Vagina (tissue), 2 donors: ENCODE measurements at regions not wholly inside any gene's neighbourhood (a gene's known extent, or its start where the extent isn't known, plus 50 kb on each side); places are given as distances from the start of the nearest gene placed in this dataset.

Experiments used
- DNase-seq, 2 donors: peaks; one replicate each; pipeline ENCODE4 v3.0.0-alpha.2; 2017; ENCODE audit errors: extremely low spot score in 2 of 2
- H3K27ac ChIP-seq: fragments of 200-600 bp; sonication (generic); one replicate; pipeline ENCODE4 v1.5.1; 2019
- H3K27me3 ChIP-seq: fragments of 200-600 bp; sonication (generic); one replicate; pipeline ENCODE4 v1.5.1; 2019
- H3K36me3 ChIP-seq, 2 donors: fragments of 200-600 bp; sonication (generic); one replicate each; pipeline ENCODE4 v1.5.1; 2017 to 2019
- H3K4me1 ChIP-seq: fragments of 200-600 bp; sonication (generic); one replicate; pipeline ENCODE4 v1.5.1; 2019
- H3K4me3 ChIP-seq, 2 donors: fragments of 200-600 bp; sonication (generic); 1 replicate in 1 of 2; 2 replicates in 1 of 2; pipeline ENCODE4 v1.5.1; 2016 to 2019
- H3K9me3 ChIP-seq: fragments of 200-600 bp; sonication (generic); one replicate; pipeline ENCODE4 v1.5.1; 2019
- POLR2A ChIP-seq, 2 donors: fragments of 450-650 bp; IDR thresholded peaks; one replicate each; pipeline ENCODE4 v1.6.1; 2017; ENCODE audit warnings: antibody characterized with exemption in 2 of 2, mild to moderate bottlenecking in 2 of 2, moderate library complexity in 2 of 2
- POLR2AphosphoS5 ChIP-seq, 2 donors: sonication (generic); formaldehyde crosslinking; IDR thresholded peaks; one replicate each; pipeline ENCODE4 v1.9.0; 2017; ENCODE audit warnings: antibody characterized with exemption in 2 of 2, mild to moderate bottlenecking in 2 of 2, low read depth in 1 of 2; ENCODE audit not compliant: insufficient read depth in 1 of 2
- intact Hi-C: fragments of 100-400 bp; cut with DNase I; formaldehyde crosslinking; loops from one replicate; pipeline ENCODE4 v1.15.1; 2023
- TF ChIP-seq, protein P1 (sequence below), 3 experiments: fragments of 450-650 bp in 2 of 3; fragments of 200-600 bp in 1 of 3; sonication (generic) in 1 of 3; IDR thresholded peaks; one replicate each; pipeline ENCODE4 v1.5.1; 2017 to 2019; ENCODE audit warnings: antibody characterized with exemption in 3 of 3, mild to moderate bottlenecking in 2 of 3, moderate library complexity in 2 of 3

- H3K4me3 ChIP-seq: no peak overlapping the region
- H3K9me3 ChIP-seq: no peaks in the 10 kb centered on the region
- no peaks in the 10 kb centered on the region for H3K4me1 ChIP-seq
- no peaks in the 10 kb centered on the region for H3K36me3 ChIP-seq
- DNase-seq: no peak
- intact Hi-C loops: no loop called here
- no peak for TF ChIP-seq POLR2AphosphoS5 (IDR thresholded peaks at IDR 0.05; ENCODE audit: insufficient read depth in 1 of 2, low read depth in 1 of 2)
- TF ChIP-seq, protein P1, sequence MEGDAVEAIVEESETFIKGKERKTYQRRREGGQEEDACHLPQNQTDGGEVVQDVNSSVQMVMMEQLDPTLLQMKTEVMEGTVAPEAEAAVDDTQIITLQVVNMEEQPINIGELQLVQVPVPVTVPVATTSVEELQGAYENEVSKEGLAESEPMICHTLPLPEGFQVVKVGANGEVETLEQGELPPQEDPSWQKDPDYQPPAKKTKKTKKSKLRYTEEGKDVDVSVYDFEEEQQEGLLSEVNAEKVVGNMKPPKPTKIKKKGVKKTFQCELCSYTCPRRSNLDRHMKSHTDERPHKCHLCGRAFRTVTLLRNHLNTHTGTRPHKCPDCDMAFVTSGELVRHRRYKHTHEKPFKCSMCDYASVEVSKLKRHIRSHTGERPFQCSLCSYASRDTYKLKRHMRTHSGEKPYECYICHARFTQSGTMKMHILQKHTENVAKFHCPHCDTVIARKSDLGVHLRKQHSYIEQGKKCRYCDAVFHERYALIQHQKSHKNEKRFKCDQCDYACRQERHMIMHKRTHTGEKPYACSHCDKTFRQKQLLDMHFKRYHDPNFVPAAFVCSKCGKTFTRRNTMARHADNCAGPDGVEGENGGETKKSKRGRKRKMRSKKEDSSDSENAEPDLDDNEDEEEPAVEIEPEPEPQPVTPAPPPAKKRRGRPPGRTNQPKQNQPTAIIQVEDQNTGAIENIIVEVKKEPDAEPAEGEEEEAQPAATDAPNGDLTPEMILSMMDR (IDR thresholded peaks at IDR 0.05): no peak
- no peak for TF ChIP-seq POLR2A (IDR thresholded peaks at IDR 0.05)
- H3K27ac ChIP-seq: no peak overlapping the region
- H3K27me3 ChIP-seq: no peaks in the 10 kb centered on the region
These were observed 518.8 kb downstream of the ADGRL2 start for GRCh38 chr1:82319546-82319945.

- H3K4me1 ChIP-seq: no peaks in the 10 kb centered on the region
- no peaks in the 10 kb centered on the region for H3K27me3 ChIP-seq
- TF ChIP-seq, protein P1 (IDR thresholded peaks at IDR 0.05): no peak
- TF ChIP-seq POLR2AphosphoS5 (IDR thresholded peaks at IDR 0.05; ENCODE audit: insufficient read depth in 1 of 2, low read depth in 1 of 2): no peak
- H3K4me3 ChIP-seq: no peak overlapping the region
- no peaks in the 10 kb centered on the region for H3K36me3 ChIP-seq
- no peaks in the 10 kb centered on the region for H3K9me3 ChIP-seq
- no peak for DNase-seq
- intact Hi-C loops: no loop called here
- H3K27ac ChIP-seq: no peak overlapping the region
These were observed 518.2 kb downstream of the ADGRL2 start for GRCh38 chr1:82318921-82319320.

DNA sequence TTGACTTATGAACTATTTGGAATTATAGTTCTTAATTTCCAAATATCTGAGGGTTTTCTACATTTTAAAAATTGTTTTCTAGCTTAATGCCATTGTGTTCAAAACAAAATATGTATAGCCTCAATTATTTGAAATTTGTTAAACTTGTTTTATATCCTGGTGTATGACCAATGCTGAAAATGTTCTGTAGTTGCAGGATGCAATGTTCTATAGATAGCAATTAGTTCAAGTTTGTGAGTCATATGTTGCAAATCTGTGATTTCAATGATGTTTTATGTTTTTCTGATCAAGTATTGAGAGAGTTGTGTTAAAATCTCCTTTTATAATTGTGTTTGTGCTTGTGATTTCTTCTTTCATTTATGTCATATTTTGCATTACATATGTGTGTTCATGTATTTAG lies 517.5 kb downstream of the ADGRL2 start:
- no peaks in the 10 kb centered on the region for H3K27me3 ChIP-seq
- no peak for DNase-seq
- H3K4me1 ChIP-seq: no peaks in the 10 kb centered on the region
- no peak overlapping the region for H3K4me3 ChIP-seq
- H3K27ac ChIP-seq: no peak overlapping the region
- H3K36me3 ChIP-seq: no peaks in the 10 kb centered on the region
- intact Hi-C loops: no loop called here
- H3K9me3 ChIP-seq: no peaks in the 10 kb centered on the region
- TF ChIP-seq, protein P1 (IDR thresholded peaks at IDR 0.05): no peak
- TF ChIP-seq POLR2A (IDR thresholded peaks at IDR 0.05): no peak
- no peak for TF ChIP-seq POLR2AphosphoS5 (IDR thresholded peaks at IDR 0.05; ENCODE audit: insufficient read depth in 1 of 2, low read depth in 1 of 2)

DNA sequence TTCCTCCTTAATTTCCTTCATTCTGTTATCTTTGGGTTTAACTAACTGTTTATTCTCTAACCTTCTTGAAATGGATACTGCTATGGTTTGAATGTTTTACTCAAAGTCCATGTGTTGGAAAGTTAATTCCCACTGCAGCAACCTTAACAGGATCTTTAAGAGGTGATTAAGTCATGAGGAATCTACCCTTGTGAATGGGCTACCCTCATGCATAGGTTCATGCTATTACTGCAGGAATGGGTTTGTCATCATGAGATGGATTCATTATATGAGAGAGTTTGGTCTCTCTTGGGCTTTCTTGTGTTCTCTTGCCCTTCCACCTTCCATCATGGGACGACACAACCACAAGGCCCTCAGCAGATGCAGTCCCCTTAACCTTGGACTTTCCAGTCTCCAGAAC lies 516.9 kb downstream of the ADGRL2 start:
- Histone ChIP-seq H3K4me3 (no peak overlapping the region), H3K27me3 (no peaks in the 10 kb centered on the region), H3K36me3 (no peaks in the 10 kb centered on the region), H3K4me1 (no peaks in the 10 kb centered on the region), H3K9me3 (no peaks in the 10 kb centered on the region), H3K27ac (no peak overlapping the region)
- intact Hi-C loops: no loop called here
- no peak for TF ChIP-seq POLR2A (IDR thresholded peaks at IDR 0.05)
- TF ChIP-seq, protein P1 (IDR thresholded peaks at IDR 0.05): no peak
- no peak for TF ChIP-seq POLR2AphosphoS5 (IDR thresholded peaks at IDR 0.05; ENCODE audit: insufficient read depth in 1 of 2, low read depth in 1 of 2)
- no peak for DNase-seq

DNA sequence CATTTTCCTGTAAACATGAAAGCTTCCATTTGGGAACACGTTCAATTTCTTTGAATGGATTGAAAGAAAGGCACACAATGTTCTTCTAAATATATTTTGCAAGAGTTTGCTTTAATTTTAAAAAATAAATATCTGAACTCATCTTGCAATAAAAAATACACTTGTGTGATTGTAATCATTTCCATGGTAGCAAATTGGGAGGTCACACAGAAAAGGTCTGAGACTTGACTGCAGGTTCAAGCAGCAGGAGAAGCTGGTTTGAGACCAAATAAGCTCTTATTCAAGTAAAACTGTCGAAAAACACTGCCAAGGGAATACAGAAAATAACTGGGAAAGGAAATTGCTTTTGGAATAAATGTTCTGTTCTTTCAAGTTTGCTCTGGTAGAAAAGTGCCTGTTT lies 498.9 kb downstream of the ADGRL2 start:
- Histone ChIP-seq H3K9me3 (no peaks in the 10 kb centered on the region), H3K36me3 (no peaks in the 10 kb centered on the region), H3K27ac (no peak overlapping the region), H3K27me3 (no peaks in the 10 kb centered on the region), H3K4me1 (no peaks in the 10 kb centered on the region), H3K4me3 (no peak overlapping the region)
- TF ChIP-seq, protein P1 (IDR thresholded peaks at IDR 0.05): no peak
- no peak for TF ChIP-seq POLR2AphosphoS5 (IDR thresholded peaks at IDR 0.05; ENCODE audit: insufficient read depth in 1 of 2, low read depth in 1 of 2)
- TF ChIP-seq POLR2A (IDR thresholded peaks at IDR 0.05): no peak
- no peak for DNase-seq
- intact Hi-C loops: no loop called here
